ENCODE measurements at regions not wholly inside any gene's neighbourhood (a gene's known extent, or its start where the extent isn't known, plus 50 kb on each side); places are given as distances from the start of the nearest gene placed in this dataset.

DNA sequence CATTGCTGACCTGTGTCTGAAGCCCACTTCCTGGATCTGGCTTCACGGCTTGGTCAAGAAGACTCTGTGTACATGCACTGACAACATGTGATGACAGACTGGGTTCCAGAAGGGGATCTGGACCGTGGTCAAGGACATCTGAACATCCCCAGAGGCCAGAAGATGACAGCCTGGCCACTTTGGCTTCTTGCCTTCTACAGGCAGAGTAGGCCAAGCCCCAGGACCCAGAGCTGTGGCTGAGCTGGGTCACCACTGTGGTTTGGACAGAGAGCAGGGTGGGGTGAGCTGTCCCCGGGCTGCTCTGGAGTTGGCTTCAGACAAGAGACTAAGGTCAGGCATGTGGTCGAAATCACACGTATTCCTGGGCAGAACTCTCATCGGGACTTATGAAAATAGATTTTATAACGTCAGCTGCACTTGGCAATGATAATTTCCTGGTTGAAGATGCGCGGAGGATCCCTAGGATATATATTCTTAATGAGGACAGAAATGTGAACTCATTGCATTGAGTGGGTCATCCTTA, 114.1 kb upstream of the FRMD4B start:
- TF ChIP-seq CTCF (conservative IDR thresholded peaks at IDR 0.05) (no peak), EZH2 (IDR thresholded peaks at IDR 0.05; ENCODE audit: low read depth) (no peak)
